H9 (cell line): ENCODE measurements at regions not wholly inside any gene's neighbourhood (a gene's known extent, or its start where the extent isn't known, plus 50 kb on each side); places are given as distances from the start of the nearest gene placed in this dataset.
A peak's percentile ranks its signal among the peaks of the same experiment; 100 is the strongest.
"Not testable (repeated sequence)": the region's sequence is repeated elsewhere in the genome, so short reads cannot be mapped to it uniquely, and the experiment has no call there.

Experiments
- DNase-seq: peaks from one replicate; pipeline ENCODE4 v3.0.0-alpha.2; 2017
- H2AFZ ChIP-seq: one replicate; pipeline ENCODE4 v1.6.1; 2013; ENCODE audit warnings: mild to moderate bottlenecking, low read length, control low read depth, moderate library complexity
- H2AK5ac ChIP-seq: 2 replicates; pipeline ENCODE4 v1.6.1; 2013; ENCODE audit warnings: low read length, control low read depth, mixed read lengths; ENCODE audit not compliant: insufficient read length
- H2BK120ac ChIP-seq: one replicate; pipeline ENCODE4 v1.6.1; 2013; ENCODE audit warnings: low read depth, mild to moderate bottlenecking, low read length, control low read depth, inconsistent platforms; ENCODE audit not compliant: poor library complexity, severe bottlenecking
- H2BK12ac ChIP-seq: 2 replicates; pipeline ENCODE4 v1.6.1; 2013; ENCODE audit warnings: low read length, control low read depth, mixed read lengths, low read depth; ENCODE audit not compliant: insufficient read length
- H2BK15ac ChIP-seq: 2 replicates; pipeline ENCODE4 v1.6.1; 2013; ENCODE audit warnings: low read depth, low read length, control low read depth
- H2BK20ac ChIP-seq: one replicate; pipeline ENCODE4 v1.6.1; 2013; ENCODE audit warnings: low read depth, mild to moderate bottlenecking, low read length, control low read depth, inconsistent platforms; ENCODE audit not compliant: poor library complexity, severe bottlenecking
- H2BK5ac ChIP-seq: 2 replicates; pipeline ENCODE4 v1.6.1; 2013; ENCODE audit warnings: low read length, control low read depth, mixed read lengths; ENCODE audit not compliant: insufficient read length
- H3K14ac ChIP-seq: 2 replicates; pipeline ENCODE4 v1.6.1; 2013; ENCODE audit warnings: low read length, control low read depth; ENCODE audit not compliant: insufficient read depth
- H3K18ac ChIP-seq: 2 replicates; pipeline ENCODE4 v1.6.1; 2013; ENCODE audit warnings: low read depth, mild to moderate bottlenecking, mixed read lengths, low read length, control low read depth; ENCODE audit not compliant: insufficient read length
- H3K23ac ChIP-seq: 2 replicates; pipeline ENCODE4 v1.6.1; 2013; ENCODE audit warnings: low read length, control low read depth, mixed read lengths, low read depth; ENCODE audit not compliant: insufficient read length
- H3K23me2 ChIP-seq: 2 replicates; pipeline ENCODE4 v1.6.1; 2013; ENCODE audit warnings: low read depth, mild to moderate bottlenecking, mixed read lengths, low read length, control low read depth; ENCODE audit not compliant: insufficient read length, poor library complexity, severe bottlenecking
- H3K27ac ChIP-seq: 2 replicates; pipeline ENCODE4 v1.5.1; 2013; ENCODE audit warnings: low read length, control low read depth, mixed read lengths, low read depth; ENCODE audit not compliant: insufficient read length
- H3K27me3 ChIP-seq: 2 replicates; pipeline ENCODE4 v1.6.1; 2013; ENCODE audit warnings: low read length, control low read depth, inconsistent platforms; ENCODE audit not compliant: insufficient read depth
- H3K4ac ChIP-seq: 2 replicates; pipeline ENCODE4 v1.6.1; 2013; ENCODE audit warnings: low read depth, mild to moderate bottlenecking, control low read depth, inconsistent platforms, low read length, moderate library complexity
- H3K4me1 ChIP-seq: 2 replicates; pipeline ENCODE4 v1.6.1; 2013; ENCODE audit warnings: low read length, control low read depth, inconsistent platforms; ENCODE audit not compliant: insufficient read depth
- H3K4me2 ChIP-seq: 2 replicates; pipeline ENCODE4 v1.6.1; 2013; ENCODE audit warnings: low read length, control low read depth, mixed read lengths; ENCODE audit not compliant: insufficient read length, insufficient read depth
- H3K56ac ChIP-seq: 2 replicates; pipeline ENCODE4 v1.6.1; 2013; ENCODE audit warnings: low read depth, mild to moderate bottlenecking, mixed read lengths, low read length, control low read depth; ENCODE audit not compliant: insufficient read length
- H3K79me1 ChIP-seq: 2 replicates; pipeline ENCODE4 v1.6.1; 2013; ENCODE audit warnings: low read depth, mild to moderate bottlenecking, moderate library complexity, low read length, control low read depth, inconsistent platforms; ENCODE audit not compliant: insufficient read depth, poor library complexity, severe bottlenecking
- H3K79me2 ChIP-seq: 2 replicates; pipeline ENCODE4 v1.6.1; 2013; ENCODE audit warnings: low read length, control low read depth, inconsistent platforms; ENCODE audit not compliant: insufficient read depth
- H3K9ac ChIP-seq: 2 replicates; pipeline ENCODE4 v1.6.1; 2013; ENCODE audit warnings: low read length, control low read depth, mixed read lengths; ENCODE audit not compliant: insufficient read length; ENCODE audit errors: extremely low read depth
- H3K9me3 ChIP-seq: one replicate; pipeline ENCODE4 v1.6.1; 2013; ENCODE audit warnings: low read depth, low read length, inconsistent platforms; ENCODE audit not compliant: control insufficient read depth
- H3T11ph ChIP-seq: one replicate; pipeline ENCODE4 v1.6.1; 2013; ENCODE audit warnings: mild to moderate bottlenecking, low read length, control low read depth, inconsistent platforms
- H4K20me1 ChIP-seq: one replicate; pipeline ENCODE4 v1.6.1; 2013; ENCODE audit not compliant: control insufficient read depth, insufficient read length, insufficient read depth
- H4K5ac ChIP-seq: 2 replicates; pipeline ENCODE4 v1.6.1; 2013; ENCODE audit warnings: low read depth, mild to moderate bottlenecking, mixed read lengths, low read length, control low read depth; ENCODE audit not compliant: insufficient read length
- H4K8ac ChIP-seq: replicated peaks from 2 replicates; pipeline ENCODE4 v1.6.1; 2013; ENCODE audit warnings: low read length, control low read depth, mixed read lengths, low read depth; ENCODE audit not compliant: insufficient read length
- H4K91ac ChIP-seq: 2 replicates; pipeline ENCODE4 v1.6.1; 2013; ENCODE audit warnings: low read depth, mild to moderate bottlenecking, moderate library complexity, mixed read lengths, low read length, control low read depth; ENCODE audit not compliant: insufficient read length
- H3K27ac Mint-ChIP-seq, 3 experiments: 2 replicates in 2 of 3; 3 replicates in 1 of 3; pipeline ENCODE4 v1.8.0; 2020 to 2021; ENCODE audit warnings: mixed read lengths in 3 of 3, mild to moderate bottlenecking in 1 of 3, moderate library complexity in 1 of 3
- H3K27me3 Mint-ChIP-seq: 2 replicates; pipeline ENCODE4 v1.8.0; 2021; ENCODE audit warnings: low read depth, mild to moderate bottlenecking, moderate library complexity, mixed read lengths
- H3K36me3 Mint-ChIP-seq, 3 experiments: 2 replicates in 2 of 3; 3 replicates in 1 of 3; pipeline ENCODE4 v1.8.0; 2020 to 2021; ENCODE audit warnings: low read depth in 3 of 3, mixed read lengths in 3 of 3; ENCODE audit not compliant: insufficient read depth in 1 of 3
- H3K4me1 Mint-ChIP-seq, 2 experiments: 2 replicates each; pipeline ENCODE4 v1.8.0; 2020; ENCODE audit warnings: mixed read lengths in 2 of 2
- H3K4me3 Mint-ChIP-seq, 2 experiments: 2 replicates in 1 of 2; 3 replicates in 1 of 2; pipeline ENCODE4 v1.8.0; 2020 to 2021; ENCODE audit warnings: mild to moderate bottlenecking in 2 of 2, mixed read lengths in 2 of 2, moderate library complexity in 1 of 2
- H3K9me3 Mint-ChIP-seq, 2 experiments: 2 replicates in 1 of 2; 3 replicates in 1 of 2; pipeline ENCODE4 v1.8.0; 2020; ENCODE audit warnings: mild to moderate bottlenecking in 2 of 2, mixed read lengths in 2 of 2, moderate library complexity in 1 of 2
- WGBS: extraction: QIAGEN DNeasy Blood & Tissue Kit; methylation state at CpG from one replicate; pipeline ENCODE4 v1.1.7; 2013; ENCODE audit warnings: missing lambda C conversion rate, low lambda C conversion rate, mixed read lengths; ENCODE audit not compliant: insufficient read length; ENCODE audit errors: extremely low coverage; 5-methylcytosine and 5-hydroxymethylcytosine counted together
- TF ChIP-seq, protein P1 (sequence below): fragments of 200-600 bp; sonication (generic); conservative IDR thresholded peaks from 3 replicates; pipeline ENCODE4 v1.8.0; 2021; ENCODE audit warnings: antibody characterized with exemption, mild to moderate bottlenecking

DNA sequence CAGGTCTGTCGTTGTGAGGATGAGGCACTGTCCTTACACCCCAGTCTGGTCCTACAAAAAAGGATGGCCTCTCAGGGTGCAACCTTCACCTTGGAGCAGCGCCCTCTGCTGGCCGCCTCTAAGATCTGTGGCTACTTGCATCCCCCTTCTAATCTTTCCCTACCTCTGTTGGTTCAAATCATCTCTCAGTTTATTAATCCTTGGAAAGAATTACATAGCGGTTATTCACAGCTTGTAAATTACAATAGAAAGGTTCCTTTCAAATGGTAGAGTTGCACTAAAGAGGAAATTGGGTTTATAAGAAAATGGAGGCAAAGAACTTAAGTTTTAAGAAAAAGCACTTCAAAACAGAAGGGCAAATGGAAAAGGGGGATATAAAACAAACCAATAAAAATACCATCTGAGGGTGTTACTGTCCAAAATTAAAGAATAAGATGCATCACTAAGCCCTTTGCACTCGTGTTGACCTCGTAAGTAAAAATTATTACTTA lies 102.0 kb upstream of the PLEKHM1 start:
- H2BK15ac ChIP-seq, H2BK120ac ChIP-seq, H3K4me1 ChIP-seq, H3K14ac ChIP-seq, H3K56ac ChIP-seq, H4K20me1 ChIP-seq, H3K4ac ChIP-seq, H3K9ac ChIP-seq, H3K27me3 ChIP-seq, H2AK5ac ChIP-seq, H3K18ac ChIP-seq, H3K4me1 Mint-ChIP-seq, H3K23ac ChIP-seq, H3K4me3 Mint-ChIP-seq, H4K5ac ChIP-seq, H2BK12ac ChIP-seq, H3K79me1 ChIP-seq, H2AFZ ChIP-seq, H3K23me2 ChIP-seq, H3K4me2 ChIP-seq, H3K79me2 ChIP-seq, H4K8ac ChIP-seq, H2BK20ac ChIP-seq, H3T11ph ChIP-seq, H3K27ac ChIP-seq, H4K91ac ChIP-seq, H3K9me3 Mint-ChIP-seq, H2BK5ac ChIP-seq, H3K9me3 ChIP-seq: not testable (repeated sequence)
- no CpG with 5 or more reads among the region's 6 CpGs for WGBS
- DNase-seq = peak; percentile 62
- H3K27ac Mint-ChIP-seq = 0 out of 7 replicates have a peak overlapping the region, but pooled peaks of 1 of the 3 experiments have one; percentile 63
- H3K36me3 Mint-ChIP-seq = peaks cover 3 to 13% (median 5%) of the 10 kb centered on the region in 3 experiments
- peaks cover 10% of the 10 kb centered on the region for H3K27me3 Mint-ChIP-seq
- TF ChIP-seq, protein P1, sequence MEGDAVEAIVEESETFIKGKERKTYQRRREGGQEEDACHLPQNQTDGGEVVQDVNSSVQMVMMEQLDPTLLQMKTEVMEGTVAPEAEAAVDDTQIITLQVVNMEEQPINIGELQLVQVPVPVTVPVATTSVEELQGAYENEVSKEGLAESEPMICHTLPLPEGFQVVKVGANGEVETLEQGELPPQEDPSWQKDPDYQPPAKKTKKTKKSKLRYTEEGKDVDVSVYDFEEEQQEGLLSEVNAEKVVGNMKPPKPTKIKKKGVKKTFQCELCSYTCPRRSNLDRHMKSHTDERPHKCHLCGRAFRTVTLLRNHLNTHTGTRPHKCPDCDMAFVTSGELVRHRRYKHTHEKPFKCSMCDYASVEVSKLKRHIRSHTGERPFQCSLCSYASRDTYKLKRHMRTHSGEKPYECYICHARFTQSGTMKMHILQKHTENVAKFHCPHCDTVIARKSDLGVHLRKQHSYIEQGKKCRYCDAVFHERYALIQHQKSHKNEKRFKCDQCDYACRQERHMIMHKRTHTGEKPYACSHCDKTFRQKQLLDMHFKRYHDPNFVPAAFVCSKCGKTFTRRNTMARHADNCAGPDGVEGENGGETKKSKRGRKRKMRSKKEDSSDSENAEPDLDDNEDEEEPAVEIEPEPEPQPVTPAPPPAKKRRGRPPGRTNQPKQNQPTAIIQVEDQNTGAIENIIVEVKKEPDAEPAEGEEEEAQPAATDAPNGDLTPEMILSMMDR = peak; percentile 71

DNA sequence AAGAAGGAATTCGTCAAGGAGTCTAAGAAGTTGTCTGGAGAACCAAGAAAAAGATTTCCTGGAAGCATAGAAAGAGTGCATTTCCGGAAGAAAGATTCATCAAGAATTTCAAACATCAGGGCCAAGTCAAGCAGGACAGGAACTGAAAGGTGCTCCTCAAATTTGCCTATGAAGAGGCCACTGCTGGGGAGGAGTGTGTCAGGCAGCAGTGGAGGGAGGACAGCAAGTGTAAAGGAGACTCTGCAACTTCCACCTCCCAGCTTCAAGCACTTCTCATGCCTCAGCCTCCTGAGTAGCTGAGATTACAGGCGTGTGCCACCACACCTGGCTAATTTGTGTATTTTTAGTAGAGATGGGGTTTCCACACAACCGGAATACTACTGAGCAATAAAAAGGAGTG lies 105.8 kb upstream of the PLEKHM1 start:
- not testable (repeated sequence) for H3K4me3 Mint-ChIP-seq, H3K4me2 ChIP-seq, H2BK20ac ChIP-seq, H3K4ac ChIP-seq, H3K23ac ChIP-seq, H2BK120ac ChIP-seq, H3K9ac ChIP-seq, H3T11ph ChIP-seq, H3K27me3 Mint-ChIP-seq, H3K36me3 Mint-ChIP-seq, H3K9me3 ChIP-seq, H4K8ac ChIP-seq, H3K27me3 ChIP-seq, H3K23me2 ChIP-seq, H3K18ac ChIP-seq, H3K27ac Mint-ChIP-seq, DNase-seq, H4K20me1 ChIP-seq, H4K5ac ChIP-seq, H3K4me1 ChIP-seq, H2BK15ac ChIP-seq, H3K56ac ChIP-seq, H3K79me2 ChIP-seq, H3K79me1 ChIP-seq, H3K4me1 Mint-ChIP-seq, H4K91ac ChIP-seq, H2AK5ac ChIP-seq, H2AFZ ChIP-seq, H3K14ac ChIP-seq, H2BK12ac ChIP-seq, H3K9me3 Mint-ChIP-seq, H3K27ac ChIP-seq, H2BK5ac ChIP-seq
- whole genome bisulfite sequencing = no CpG with 5 or more reads among the region's 4 CpGs
